ENCODE measurements at regions not wholly inside any gene's neighbourhood (a gene's known extent, or its start where the extent isn't known, plus 50 kb on each side); places are given as distances from the start of the nearest gene placed in this dataset.
"Not testable (repeated sequence)": the region's sequence is repeated elsewhere in the genome, so short reads cannot be mapped to it uniquely, and the experiment has no call there.

- FAIRE-seq (no peak), DNase-seq (ENCODE audit: low spot score) (no peak)
Observed at GRCh38 chr15:57875347-57875746, 168.8 kb downstream of the POLR2M start.

GRCh38 chr15:57878573-57878972 is 172.1 kb downstream of the POLR2M start:
- no peak for DNase-seq (ENCODE audit: low spot score)
- FAIRE-seq, result peak; percentile 75

DNA sequence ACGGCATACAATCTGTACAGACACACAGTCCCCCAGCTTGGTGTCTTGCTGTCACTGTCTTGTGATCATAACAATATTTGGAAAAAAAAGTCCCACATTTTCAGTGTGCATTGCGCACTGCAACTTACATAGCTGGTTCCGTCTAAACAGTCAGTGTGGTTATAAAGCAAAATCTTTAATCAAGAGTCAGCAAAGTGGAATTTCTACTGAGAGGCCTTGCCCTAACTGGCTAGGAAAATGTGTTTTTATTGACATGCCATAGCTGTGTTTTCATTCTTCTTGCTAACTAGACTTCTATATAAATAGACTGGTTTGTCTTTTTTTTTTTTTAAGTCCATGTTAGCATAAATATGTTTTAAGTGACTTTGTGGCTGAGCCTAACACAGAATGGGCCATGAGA is 174.8 kb downstream of the POLR2M start:
- DNase-seq (ENCODE audit: low spot score) (no peak), FAIRE-seq (no peak)

- FAIRE-seq, result no peak
- no peak for DNase-seq (ENCODE audit: low spot score)
Observed at GRCh38 chr15:57881972-57882371, 175.5 kb downstream of the POLR2M start.

DNA sequence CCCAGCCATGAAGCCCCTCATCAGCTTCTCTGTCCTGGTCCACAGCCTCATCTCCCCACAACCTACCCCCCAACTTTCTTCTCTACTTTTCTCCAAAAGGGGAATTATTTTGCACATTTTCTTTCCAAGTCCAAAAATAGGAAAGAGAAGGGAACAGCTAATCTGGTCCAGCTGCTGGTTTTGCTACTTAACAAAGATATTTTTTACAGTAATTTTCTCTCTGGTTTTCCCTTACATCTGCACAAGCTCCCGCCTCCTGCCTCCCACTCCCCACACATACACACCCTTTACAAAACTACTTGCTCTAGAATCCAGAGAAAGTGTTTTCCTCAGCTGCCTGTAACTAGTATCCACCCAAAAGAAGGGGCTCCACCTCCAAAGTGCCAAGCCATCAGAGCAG is 177.2 kb downstream of the POLR2M start:
- FAIRE-seq (no peak), DNase-seq (ENCODE audit: low spot score) (no peak)

DNA sequence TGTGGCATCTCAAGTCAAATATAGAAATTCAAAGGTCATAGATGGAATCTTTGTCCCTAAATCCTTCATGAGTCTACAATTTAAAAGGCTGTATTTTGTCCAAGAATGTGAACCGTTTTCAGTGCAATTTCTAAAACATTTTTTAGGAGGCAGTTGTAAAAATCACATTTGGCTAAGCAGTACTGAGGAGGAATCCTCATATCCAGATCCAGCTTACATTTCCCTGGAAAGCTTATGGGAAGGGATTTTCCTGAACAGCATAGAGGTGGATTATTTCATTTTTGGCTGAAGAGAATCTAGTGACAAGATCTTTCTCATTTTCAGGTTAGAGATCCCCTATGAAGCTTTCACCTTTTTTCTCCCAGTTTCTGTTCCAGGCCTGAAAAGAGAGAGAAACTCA is 178.4 kb downstream of the POLR2M start:
- no peak for DNase-seq (ENCODE audit: low spot score)
- peak; percentile 23 for FAIRE-seq

GRCh38 chr15:57885435-57885834 is 178.9 kb downstream of the POLR2M start:
- FAIRE-seq, result no peak
- no peak for DNase-seq (ENCODE audit: low spot score)

- DNase-seq (ENCODE audit: low spot score) (no peak), FAIRE-seq (no peak)
Observed at GRCh38 chr15:57887825-57888224, 177.7 kb downstream of the ALDH1A2 start.

DNA sequence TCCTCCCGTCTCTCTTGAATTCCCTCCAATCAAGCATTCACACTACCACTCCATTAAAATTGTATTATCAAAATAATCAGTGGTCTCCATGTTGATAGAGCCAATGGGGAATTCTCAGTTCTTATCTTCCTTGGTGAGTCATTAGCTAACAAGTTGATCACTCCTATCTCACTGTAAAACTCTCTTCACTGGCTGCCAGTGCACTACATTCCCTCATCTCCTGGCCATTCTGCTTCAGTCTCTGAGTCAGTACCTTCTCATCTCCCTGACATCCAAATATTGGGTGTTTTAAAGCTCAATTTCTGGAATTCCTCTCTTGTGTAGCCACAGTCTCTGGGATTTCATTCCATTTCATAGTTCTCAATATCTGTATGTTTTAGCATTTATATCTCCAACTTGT is 175.2 kb downstream of the ALDH1A2 start:
- DNase-seq (ENCODE audit: low spot score) (no peak), FAIRE-seq (no peak)

GRCh38 chr15:57890878-57891277 is 174.6 kb downstream of the ALDH1A2 start:
- FAIRE-seq (peak; percentile 63), DNase-seq (ENCODE audit: low spot score) (no peak)

DNA sequence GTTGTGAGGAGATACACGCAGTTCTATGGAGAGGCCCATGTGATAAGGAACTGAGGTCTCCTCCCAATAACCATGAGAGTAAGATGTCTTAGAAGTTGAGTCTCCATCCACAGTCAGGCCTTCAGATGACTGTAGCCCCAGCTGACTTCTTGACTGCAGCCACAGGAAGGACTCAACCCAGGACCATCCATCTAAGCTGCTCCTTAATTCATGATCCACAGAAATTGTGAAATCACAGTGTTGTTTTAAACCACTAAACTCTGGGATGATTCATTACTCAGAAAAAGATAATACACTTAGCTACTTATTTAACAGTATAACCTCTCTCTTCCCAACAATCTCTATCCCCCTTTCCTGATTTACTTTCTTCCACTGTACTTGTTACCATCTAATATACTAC is 173.3 kb downstream of the ALDH1A2 start:
- FAIRE-seq (no peak), DNase-seq (ENCODE audit: low spot score) (no peak)

GRCh38 chr15:57893040-57893439 is 172.5 kb downstream of the ALDH1A2 start:
- DNase-seq (ENCODE audit: low spot score) (no peak), FAIRE-seq (no peak)

- FAIRE-seq (no peak), DNase-seq (ENCODE audit: low spot score) (no peak)
Observed at GRCh38 chr15:57895291-57895690, 170.2 kb downstream of the ALDH1A2 start.

GRCh38 chr15:57896114-57896513 is 169.4 kb downstream of the ALDH1A2 start:
- DNase-seq (ENCODE audit: low spot score) (peak; percentile 57), FAIRE-seq (no peak)

DNA sequence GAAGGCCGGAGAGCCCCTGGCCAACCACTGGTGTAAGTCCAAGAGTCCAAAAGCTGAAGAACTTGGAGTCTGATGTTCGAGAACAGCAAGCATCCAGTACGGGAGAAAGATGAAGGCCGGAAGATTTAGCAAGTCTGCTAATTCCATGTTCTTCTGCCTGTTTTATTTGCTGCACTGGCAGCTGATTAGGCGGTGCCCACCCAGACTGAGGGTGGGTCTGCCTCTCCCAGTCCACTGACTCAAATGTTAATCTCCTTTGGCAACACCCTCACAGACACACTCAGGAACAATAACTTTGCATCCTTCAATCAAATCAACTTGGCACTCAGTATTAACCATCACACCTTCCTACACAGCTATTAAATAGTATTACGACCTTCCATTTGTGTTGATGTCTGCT is 168.6 kb downstream of the ALDH1A2 start:
- not testable (repeated sequence) for DNase-seq (ENCODE audit: low spot score); FAIRE-seq

DNA sequence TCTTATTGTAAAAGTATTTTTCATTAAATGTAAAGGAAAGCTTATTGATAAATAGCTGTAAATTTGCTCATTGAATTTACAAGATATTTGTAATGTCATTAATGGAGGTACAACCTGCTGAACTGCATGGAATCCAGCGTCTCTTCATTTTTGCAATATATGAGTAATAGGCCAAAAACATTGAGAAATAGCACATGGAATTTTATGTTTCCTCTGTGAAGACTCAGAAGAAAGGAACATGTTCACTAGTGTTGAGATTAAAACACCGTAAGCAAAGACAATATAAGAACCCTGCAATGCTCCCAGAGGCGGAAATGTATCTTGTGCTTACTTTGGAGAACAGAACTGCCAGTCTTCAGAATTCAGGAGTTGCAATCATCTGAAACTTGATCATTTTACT is 167.6 kb downstream of the ALDH1A2 start:
- no peak for FAIRE-seq
- DNase-seq (ENCODE audit: low spot score), result no peak

- DNase-seq (ENCODE audit: low spot score) (no peak), FAIRE-seq (no peak)
Observed at GRCh38 chr15:57902155-57902554, 163.4 kb downstream of the ALDH1A2 start.
